H1 (cell line): ENCODE measurements at regions not wholly inside any gene's neighbourhood (a gene's known extent, or its start where the extent isn't known, plus 50 kb on each side); places are given as distances from the start of the nearest gene placed in this dataset.
"Not testable (repeated sequence)": the region's sequence is repeated elsewhere in the genome, so short reads cannot be mapped to it uniquely, and the experiment has no call there.

Experiments used
- CTCF ChIA-PET: fragments of 300-600 bp; sonication (Branson Sonifier 250); formaldehyde crosslinking; loops from one replicate; lab custom pipeline; 2021; ENCODE audit not compliant: partially characterized antibody; lab: Charles Lee
- POLR2A ChIA-PET: fragments of 300-600 bp; sonication (Branson Sonifier 250); formaldehyde crosslinking; loops from one replicate; lab custom pipeline; 2021; ENCODE audit warnings: inconsistent platforms; ENCODE audit not compliant: partially characterized antibody; lab: Charles Lee
- DNase-seq, 2 experiments: peaks; one replicate each; pipeline versions ENCODE4 v3.0.0 to v3.0.0-alpha.2; 2010 to 2022; ENCODE audit warnings: low spot score in 2 of 2, low read depth in 1 of 2, mixed read lengths in 1 of 2
- FAIRE-seq: peaks from 2 replicates; lab custom pipeline; 2011; peaks lifted over from hg19 to GRCh38; lab: Jason Lieb, UNC
- H2AFZ ChIP-seq: 2 replicates; pipeline ENCODE4 v1.8.1; 2012; ENCODE audit warnings: low read length, inconsistent platforms
- H2AK5ac ChIP-seq: 2 replicates; pipeline ENCODE4 v1.6.1; 2013; ENCODE audit warnings: low read depth, low read length
- H2BK120ac ChIP-seq: replicated peaks from 2 replicates; pipeline ENCODE3; 2013; ENCODE audit warnings: low read depth, low read length, inconsistent platforms
- H2BK12ac ChIP-seq: 2 replicates; pipeline ENCODE4 v1.6.1; 2013; ENCODE audit warnings: low read depth, low read length
- H2BK15ac ChIP-seq: 2 replicates; pipeline ENCODE4 v1.6.1; 2013; ENCODE audit warnings: low read length
- H2BK20ac ChIP-seq: 2 replicates; pipeline ENCODE4 v1.6.1; 2013; ENCODE audit warnings: low read length
- H2BK5ac ChIP-seq: 2 replicates; pipeline ENCODE4 v1.6.1; 2013; ENCODE audit warnings: low read depth, low read length
- H3K14ac ChIP-seq: 2 replicates; pipeline ENCODE4 v1.6.1; 2013; ENCODE audit warnings: inconsistent platforms; ENCODE audit not compliant: insufficient read length
- H3K18ac ChIP-seq: 2 replicates; pipeline ENCODE4 v1.6.1; 2013; ENCODE audit warnings: low read length; ENCODE audit errors: extremely low read depth
- H3K23ac ChIP-seq: 2 replicates; pipeline ENCODE4 v1.6.1; 2013; ENCODE audit warnings: inconsistent platforms; ENCODE audit not compliant: insufficient read length
- H3K23me2 ChIP-seq: 2 replicates; pipeline ENCODE4 v1.6.1; 2013; ENCODE audit warnings: low read depth, low read length
- H3K27ac ChIP-seq: 2 replicates; pipeline ENCODE4 v1.6.1; 2011; ENCODE audit warnings: low read depth, low read length, inconsistent platforms
- H3K27me3 ChIP-seq, 4 experiments: replicated peaks in 1 of 4; 1 replicate in 1 of 4; 2 replicates in 3 of 4; pipeline versions ENCODE4 v1.6.1 to v1.8.1; 2011 to 2013; ENCODE audit warnings: low read length in 3 of 4, mild to moderate bottlenecking in 3 of 4, inconsistent platforms in 2 of 4, mixed read lengths in 2 of 4, moderate library complexity in 1 of 4; ENCODE audit not compliant: control insufficient read depth in 3 of 4, insufficient read depth in 3 of 4; ENCODE audit errors: extremely low read depth in 1 of 4
- H3K36me3 ChIP-seq, 4 experiments: 2 replicates each; pipeline versions ENCODE4 v1.6.1 to v1.8.1; 2011 to 2013; ENCODE audit warnings: mild to moderate bottlenecking in 4 of 4, low read length in 3 of 4, moderate library complexity in 2 of 4, control low read depth in 1 of 4, inconsistent platforms in 1 of 4; ENCODE audit not compliant: insufficient read depth in 4 of 4, control insufficient read depth in 2 of 4
- H3K4ac ChIP-seq: replicated peaks from 2 replicates; pipeline ENCODE3; 2013; ENCODE audit warnings: low read length, low read depth, mixed read lengths, inconsistent platforms; ENCODE audit not compliant: insufficient read length
- H3K4me1 ChIP-seq, 4 experiments: replicated peaks in 1 of 4; 1 replicate in 1 of 4; 2 replicates in 3 of 4; pipeline versions ENCODE4 v1.6.1 to v1.8.1; 2011 to 2013; ENCODE audit warnings: low read length in 3 of 4, inconsistent platforms in 2 of 4, mixed read lengths in 1 of 4; ENCODE audit not compliant: insufficient read depth in 4 of 4, control insufficient read depth in 3 of 4
- H3K4me2 ChIP-seq, 2 experiments: 2 replicates each; pipeline versions ENCODE4 v1.6.1 to v1.8.1; 2011 to 2013; ENCODE audit warnings: low read depth in 2 of 2, low read length in 2 of 2, control low read depth in 1 of 2, inconsistent platforms in 1 of 2, mild to moderate bottlenecking in 1 of 2; ENCODE audit not compliant: insufficient read depth in 1 of 2
- H3K4me3 ChIP-seq, 4 experiments: fragments of 200-600, 300-600 bp in 1 of 4; sonication (generic), shearing (Covaris generic), sonication (Bioruptor Twin) in 1 of 4; 2 replicates each; pipeline versions ENCODE4 v1.5.1 to v1.8.1; 2011 to 2016; ENCODE audit warnings: low read length in 4 of 4, low read depth in 3 of 4, control low read depth in 2 of 4, inconsistent platforms in 2 of 4, mild to moderate bottlenecking in 2 of 4, mixed read lengths in 1 of 4, moderate library complexity in 1 of 4; ENCODE audit not compliant: insufficient read depth in 2 of 4; ENCODE audit errors: extremely low read depth in 1 of 4
- H3K56ac ChIP-seq: replicated peaks from 2 replicates; pipeline ENCODE3; 2013; ENCODE audit warnings: low read depth, mild to moderate bottlenecking, mixed read lengths, low read length, inconsistent platforms; ENCODE audit not compliant: insufficient read length
- H3K79me1 ChIP-seq: 2 replicates; pipeline ENCODE4 v1.6.1; 2013; ENCODE audit warnings: low read depth, low read length, control low read depth
- H3K79me2 ChIP-seq, 2 experiments: 2 replicates each; pipeline versions ENCODE4 v1.6.1 to v1.8.1; 2012 to 2013; ENCODE audit warnings: low read length in 2 of 2, mild to moderate bottlenecking in 2 of 2, inconsistent platforms in 1 of 2; ENCODE audit not compliant: insufficient read depth in 2 of 2, control insufficient read depth in 1 of 2
- H3K9ac ChIP-seq, 4 experiments: replicated peaks in 1 of 4; 1 replicate in 1 of 4; 2 replicates in 3 of 4; pipeline versions ENCODE4 v1.6.1 to v1.8.1; 2011 to 2013; ENCODE audit warnings: low read depth in 3 of 4, low read length in 3 of 4, control low read depth in 2 of 4, mild to moderate bottlenecking in 2 of 4, moderate library complexity in 2 of 4, inconsistent platforms in 1 of 4; ENCODE audit errors: extremely low read depth in 1 of 4
- H3K9me3 ChIP-seq, 2 experiments: 2 replicates each; pipeline versions ENCODE4 v1.6.1 to v1.8.1; 2012 to 2013; ENCODE audit warnings: mild to moderate bottlenecking in 2 of 2, moderate library complexity in 2 of 2, control low read depth in 1 of 2, inconsistent platforms in 1 of 2, low read depth in 1 of 2, low read length in 1 of 2, mixed read lengths in 1 of 2; ENCODE audit not compliant: insufficient read depth in 2 of 2
- H4K20me1 ChIP-seq, 2 experiments: replicated peaks in 1 of 2; 2 replicates each; pipeline versions ENCODE3 to v1.8.1; 2011 to 2013; ENCODE audit warnings: inconsistent platforms in 2 of 2, low read length in 2 of 2, mild to moderate bottlenecking in 1 of 2; ENCODE audit not compliant: insufficient read depth in 2 of 2, control insufficient read depth in 1 of 2
- H4K5ac ChIP-seq: 2 replicates; pipeline ENCODE4 v1.6.1; 2013; ENCODE audit warnings: low read length, low read depth, mixed read lengths, inconsistent platforms; ENCODE audit not compliant: insufficient read length
- H4K8ac ChIP-seq: 2 replicates; pipeline ENCODE4 v1.8.0; 2013; ENCODE audit warnings: mild to moderate bottlenecking, moderate library complexity, low read length, inconsistent platforms; ENCODE audit not compliant: insufficient read depth; ENCODE audit errors: extremely low read depth
- H4K91ac ChIP-seq: replicated peaks from 2 replicates; pipeline ENCODE3; 2013; ENCODE audit warnings: low read length, mixed read lengths, inconsistent platforms; ENCODE audit not compliant: insufficient read length
- WGBS, 2 experiments: shearing (Covaris generic) in 1 of 2; methylation state at CpG; one replicate each; pipeline versions ENCODE4 v1.1.6 to v1.1.7; 2013 to 2015; ENCODE audit warnings: low lambda C conversion rate in 2 of 2, mixed read lengths in 2 of 2, inconsistent platforms in 1 of 2, low coverage in 1 of 2, missing lambda C conversion rate in 1 of 2; ENCODE audit not compliant: insufficient replicate concordance in 2 of 2, insufficient coverage in 1 of 2, insufficient read length in 1 of 2; ENCODE audit errors: extremely low coverage in 1 of 2, missing lambda C conversion rate in 1 of 2; 5-methylcytosine and 5-hydroxymethylcytosine counted together

GRCh38 chr10:47619300-47620012 is 96.0 kb upstream of the AGAP9 start:
- H3K23ac ChIP-seq, H3K9me3 ChIP-seq, H3K4ac ChIP-seq, H3K4me1 ChIP-seq, H2BK15ac ChIP-seq, H3K14ac ChIP-seq, H4K20me1 ChIP-seq, H3K23me2 ChIP-seq, H4K91ac ChIP-seq, H3K56ac ChIP-seq, DNase-seq, H3K9ac ChIP-seq, H2AFZ ChIP-seq, H3K36me3 ChIP-seq, CTCF ChIA-PET, H4K8ac ChIP-seq, H3K18ac ChIP-seq, H4K5ac ChIP-seq, H2AK5ac ChIP-seq, FAIRE-seq, POLR2A ChIA-PET, H3K4me2 ChIP-seq, H2BK120ac ChIP-seq, H2BK5ac ChIP-seq, H3K4me3 ChIP-seq, H3K79me1 ChIP-seq, H2BK20ac ChIP-seq, H3K27me3 ChIP-seq, H2BK12ac ChIP-seq, H3K79me2 ChIP-seq, H3K27ac ChIP-seq: not testable (repeated sequence)
- 89% methylated on average over 2 of the region's 3 CpGs; no CpG with 5 or more reads in 1 of the 2 experiments for WGBS, 2 experiments

DNA sequence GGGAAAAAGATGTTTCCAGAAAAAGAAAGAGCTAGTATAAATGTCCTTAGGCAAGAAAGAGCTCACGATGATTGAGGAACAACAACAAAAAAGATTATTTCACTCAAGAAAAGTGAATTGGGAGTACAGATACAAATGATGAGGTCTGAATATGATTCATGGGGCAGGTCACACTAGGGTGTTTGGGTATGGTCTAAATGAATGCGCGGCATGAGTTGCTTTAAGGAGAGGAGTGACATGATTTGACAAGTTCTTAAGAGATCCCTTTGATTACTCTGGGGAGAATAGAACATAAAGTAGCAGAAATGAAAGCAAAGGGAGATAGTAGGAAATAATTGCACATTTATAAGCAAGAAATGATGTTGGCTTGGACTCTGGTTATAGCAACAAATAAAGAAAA is 85.9 kb upstream of the AGAP9 start:
- H3K9ac ChIP-seq, H2AFZ ChIP-seq, H3K4me1 ChIP-seq, H2AK5ac ChIP-seq, H3K79me2 ChIP-seq, H3K27ac ChIP-seq, H3K23me2 ChIP-seq, H3K18ac ChIP-seq, H3K79me1 ChIP-seq, H3K4ac ChIP-seq, H2BK20ac ChIP-seq, H2BK15ac ChIP-seq, FAIRE-seq, H4K8ac ChIP-seq, H3K4me3 ChIP-seq, H3K4me2 ChIP-seq, H3K23ac ChIP-seq, H2BK120ac ChIP-seq, H4K20me1 ChIP-seq, DNase-seq, H3K36me3 ChIP-seq, H2BK12ac ChIP-seq, H4K5ac ChIP-seq, H3K56ac ChIP-seq, POLR2A ChIA-PET, H3K9me3 ChIP-seq, CTCF ChIA-PET, H3K14ac ChIP-seq, H3K27me3 ChIP-seq, H4K91ac ChIP-seq, H2BK5ac ChIP-seq: not testable (repeated sequence)
- no CpG with 5 or more reads among the region's 3 CpGs for WGBS, 2 experiments
